AG04449 (cell line): ENCODE measurements at regions not wholly inside any gene's neighbourhood (a gene's known extent, or its start where the extent isn't known, plus 50 kb on each side); places are given as distances from the start of the nearest gene placed in this dataset.

Experiments used
- CTCF ChIA-PET: fragments of 350-600 bp; formaldehyde crosslinking; extraction: SDS; loops from one replicate; lab custom pipeline; 2021; ENCODE audit warnings: antibody characterized with exemption; lab: Yijun Ruan, JAX
- POLR2A ChIA-PET: fragments of 400-600, 350-600 bp; formaldehyde crosslinking; extraction: SDS; loops from one replicate; lab custom pipeline; 2020; ENCODE audit warnings: antibody characterized with exemption, inconsistent platforms; lab: Yijun Ruan, JAX
- DNase-seq: peaks from one replicate; pipeline ENCODE4 v3.0.0-alpha.2; 2010; ENCODE audit warnings: low read depth, low spot score
- H3K4me3 ChIP-seq: 2 replicates; pipeline ENCODE4 v1.5.1; 2011; ENCODE audit warnings: low read depth, mild to moderate bottlenecking, control low read depth, low read length
- TF ChIP-seq, protein P1 (sequence below): IDR thresholded peaks from one replicate; pipeline ENCODE4 v1.5.1; 2011; ENCODE audit warnings: mild to moderate bottlenecking, moderate library complexity, low read length, control low read depth, inconsistent platforms; ENCODE audit not compliant: insufficient read depth; ENCODE audit errors: missing control alignments

DNA sequence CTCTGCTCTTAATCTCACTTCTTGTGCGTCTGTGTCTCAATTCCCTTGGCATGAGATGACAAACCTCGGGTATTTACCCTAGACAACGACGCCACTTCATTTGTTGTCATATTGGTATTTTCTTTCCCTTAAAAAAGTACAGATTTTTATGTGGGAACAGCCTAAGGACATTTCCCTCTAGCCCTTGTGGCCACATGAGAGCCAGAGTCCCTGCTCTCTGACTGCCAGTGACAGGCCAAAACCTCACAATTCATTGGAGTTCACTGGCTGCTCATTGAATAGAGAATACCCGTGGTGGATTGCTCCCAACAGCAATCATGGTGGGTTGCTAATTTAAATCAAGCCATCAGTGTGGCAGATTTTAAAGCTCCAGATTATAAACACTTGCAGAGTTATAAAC lies 191.3 kb upstream of the FAM3C start:
- H3K4me3 ChIP-seq, result no peak overlapping the region
- ChIA-PET POLR2A (no interaction called here), CTCF (no interaction called here)
- no peak for DNase-seq
- TF ChIP-seq, protein P1, sequence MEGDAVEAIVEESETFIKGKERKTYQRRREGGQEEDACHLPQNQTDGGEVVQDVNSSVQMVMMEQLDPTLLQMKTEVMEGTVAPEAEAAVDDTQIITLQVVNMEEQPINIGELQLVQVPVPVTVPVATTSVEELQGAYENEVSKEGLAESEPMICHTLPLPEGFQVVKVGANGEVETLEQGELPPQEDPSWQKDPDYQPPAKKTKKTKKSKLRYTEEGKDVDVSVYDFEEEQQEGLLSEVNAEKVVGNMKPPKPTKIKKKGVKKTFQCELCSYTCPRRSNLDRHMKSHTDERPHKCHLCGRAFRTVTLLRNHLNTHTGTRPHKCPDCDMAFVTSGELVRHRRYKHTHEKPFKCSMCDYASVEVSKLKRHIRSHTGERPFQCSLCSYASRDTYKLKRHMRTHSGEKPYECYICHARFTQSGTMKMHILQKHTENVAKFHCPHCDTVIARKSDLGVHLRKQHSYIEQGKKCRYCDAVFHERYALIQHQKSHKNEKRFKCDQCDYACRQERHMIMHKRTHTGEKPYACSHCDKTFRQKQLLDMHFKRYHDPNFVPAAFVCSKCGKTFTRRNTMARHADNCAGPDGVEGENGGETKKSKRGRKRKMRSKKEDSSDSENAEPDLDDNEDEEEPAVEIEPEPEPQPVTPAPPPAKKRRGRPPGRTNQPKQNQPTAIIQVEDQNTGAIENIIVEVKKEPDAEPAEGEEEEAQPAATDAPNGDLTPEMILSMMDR, result no peak

DNA sequence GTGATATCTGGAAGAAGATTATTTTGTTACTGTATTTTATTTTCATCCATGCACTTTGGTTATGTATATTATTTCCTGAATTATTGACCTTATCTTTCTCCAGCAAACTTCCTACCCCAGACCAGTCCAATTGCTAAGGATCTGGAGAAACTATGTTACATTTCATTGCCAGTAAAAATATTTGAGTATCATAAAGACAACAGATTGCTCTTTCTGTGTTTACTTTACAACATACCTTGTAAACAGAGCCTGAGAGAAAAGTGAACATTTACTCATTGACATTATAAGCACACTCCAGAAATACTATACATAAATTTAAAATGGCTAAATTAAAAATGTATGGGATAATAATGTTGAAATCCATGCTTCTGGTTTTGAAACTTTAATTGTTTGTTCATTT lies 186.2 kb upstream of the FAM3C start:
- POLR2A ChIA-PET, result no interaction called here
- CTCF ChIA-PET, result interaction anchor here (1.0 kb wide), 1 partner anchor 412 kb away, joined by 3 read pairs; no protein-coding TSS in a partner anchor

DNA sequence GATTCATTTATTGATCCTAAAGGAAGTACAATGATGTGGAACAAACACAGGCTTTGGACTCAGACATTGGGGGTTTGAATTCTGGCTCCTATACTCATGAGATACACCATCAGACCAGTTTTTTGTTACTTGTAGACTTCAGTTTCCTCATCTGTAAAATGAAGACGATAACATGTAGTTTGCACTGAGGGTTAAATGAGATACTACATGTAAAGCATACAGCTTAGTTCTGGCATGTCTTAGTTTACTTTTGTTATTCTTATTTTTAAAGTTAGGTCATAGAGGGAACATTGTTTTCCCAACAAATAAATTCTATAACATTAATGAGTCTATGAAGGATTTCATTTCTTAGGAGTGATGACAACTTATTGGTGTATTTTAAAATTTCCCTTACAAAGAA lies 183.5 kb upstream of the FAM3C start:
- POLR2A ChIA-PET, result no interaction called here
- CTCF ChIA-PET, result interaction anchor here (1.0 kb wide), 1 partner anchor 15 kb away, joined by 3 read pairs; no protein-coding TSS in a partner anchor

More for the DNA sequence above, 186.2 kb upstream of the FAM3C start:
- TF ChIP-seq, protein P1, result no peak
- no peak for DNase-seq
- no peak overlapping the region for H3K4me3 ChIP-seq

GRCh38 chr7:121578669-121579068 lies 182.6 kb upstream of the FAM3C start:
- no peak for DNase-seq
- CTCF ChIA-PET, result interaction anchor here (1.0 to 1.5 kb wide), 2 partner anchors 16 to 416 kb away, joined by 3 to 4 read pairs; no protein-coding TSS in a partner anchor
- POLR2A ChIA-PET, result no interaction called here
- H3K4me3 ChIP-seq, result no peak overlapping the region
- TF ChIP-seq, protein P1, result no peak

More for the DNA sequence above, 183.5 kb upstream of the FAM3C start:
- DNase-seq, result no peak
- TF ChIP-seq, protein P1, result no peak
- H3K4me3 ChIP-seq, result no peak overlapping the region

GRCh38 chr7:121576148-121576917 lies 180.2 kb upstream of the FAM3C start:
- DNase-seq, result no peak
- TF ChIP-seq, protein P1, result no peak
- CTCF ChIA-PET, result interaction anchor here (1.5 to 1.6 kb wide), 2 partner anchors 28 to 209 kb away, joined by 5 to 6 read pairs; no protein-coding TSS in a partner anchor
- POLR2A ChIA-PET, result no interaction called here
- H3K4me3 ChIP-seq, result no peak overlapping the region

GRCh38 chr7:121575194-121575765 lies 179.2 kb upstream of the FAM3C start:
- CTCF ChIA-PET, result interaction anchor here (1.1 to 1.6 kb wide), 2 partner anchors 29 to 419 kb away, joined by 3 to 5 read pairs; no protein-coding TSS in a partner anchor
- POLR2A ChIA-PET, result no interaction called here
- TF ChIP-seq, protein P1, result no peak
- H3K4me3 ChIP-seq, result no peak overlapping the region
- no peak for DNase-seq
